GM10266 (cell line): ENCODE measurements at regions not wholly inside any gene's neighbourhood (a gene's known extent, or its start where the extent isn't known, plus 50 kb on each side); places are given as distances from the start of the nearest gene placed in this dataset.

Source experiments
- DNase-seq: peaks from one replicate; pipeline ENCODE4 v3.0.0; 2012; ENCODE audit errors: extremely low spot score
- TF ChIP-seq, protein P1 (sequence below): IDR thresholded peaks from 2 replicates; pipeline ENCODE4 v1.5.1; 2012; ENCODE audit warnings: mild to moderate bottlenecking, low read depth; ENCODE audit not compliant: control insufficient read depth, insufficient read depth; ENCODE audit errors: missing control alignments

DNA sequence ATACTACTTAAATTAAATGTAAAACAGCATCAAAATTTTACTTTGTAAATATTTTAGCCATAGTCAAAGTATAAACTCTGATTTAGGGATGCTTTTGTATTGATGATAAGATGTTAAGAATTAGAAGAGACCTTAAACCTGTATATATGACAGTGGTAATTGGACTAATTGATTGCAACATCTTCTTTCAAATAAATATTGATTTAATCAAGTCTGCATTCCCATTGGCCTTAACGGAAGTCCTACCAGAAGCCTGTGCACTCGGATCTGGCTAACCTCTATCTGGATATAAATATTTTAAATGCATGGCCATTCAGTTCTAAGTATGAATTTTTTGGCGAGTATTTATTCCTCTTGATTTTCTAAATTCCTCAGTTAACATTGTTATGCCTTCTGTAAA, 856.1 kb downstream of the USP25 start:
- no peak for DNase-seq
- TF ChIP-seq, protein P1, sequence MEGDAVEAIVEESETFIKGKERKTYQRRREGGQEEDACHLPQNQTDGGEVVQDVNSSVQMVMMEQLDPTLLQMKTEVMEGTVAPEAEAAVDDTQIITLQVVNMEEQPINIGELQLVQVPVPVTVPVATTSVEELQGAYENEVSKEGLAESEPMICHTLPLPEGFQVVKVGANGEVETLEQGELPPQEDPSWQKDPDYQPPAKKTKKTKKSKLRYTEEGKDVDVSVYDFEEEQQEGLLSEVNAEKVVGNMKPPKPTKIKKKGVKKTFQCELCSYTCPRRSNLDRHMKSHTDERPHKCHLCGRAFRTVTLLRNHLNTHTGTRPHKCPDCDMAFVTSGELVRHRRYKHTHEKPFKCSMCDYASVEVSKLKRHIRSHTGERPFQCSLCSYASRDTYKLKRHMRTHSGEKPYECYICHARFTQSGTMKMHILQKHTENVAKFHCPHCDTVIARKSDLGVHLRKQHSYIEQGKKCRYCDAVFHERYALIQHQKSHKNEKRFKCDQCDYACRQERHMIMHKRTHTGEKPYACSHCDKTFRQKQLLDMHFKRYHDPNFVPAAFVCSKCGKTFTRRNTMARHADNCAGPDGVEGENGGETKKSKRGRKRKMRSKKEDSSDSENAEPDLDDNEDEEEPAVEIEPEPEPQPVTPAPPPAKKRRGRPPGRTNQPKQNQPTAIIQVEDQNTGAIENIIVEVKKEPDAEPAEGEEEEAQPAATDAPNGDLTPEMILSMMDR = no peak

DNA sequence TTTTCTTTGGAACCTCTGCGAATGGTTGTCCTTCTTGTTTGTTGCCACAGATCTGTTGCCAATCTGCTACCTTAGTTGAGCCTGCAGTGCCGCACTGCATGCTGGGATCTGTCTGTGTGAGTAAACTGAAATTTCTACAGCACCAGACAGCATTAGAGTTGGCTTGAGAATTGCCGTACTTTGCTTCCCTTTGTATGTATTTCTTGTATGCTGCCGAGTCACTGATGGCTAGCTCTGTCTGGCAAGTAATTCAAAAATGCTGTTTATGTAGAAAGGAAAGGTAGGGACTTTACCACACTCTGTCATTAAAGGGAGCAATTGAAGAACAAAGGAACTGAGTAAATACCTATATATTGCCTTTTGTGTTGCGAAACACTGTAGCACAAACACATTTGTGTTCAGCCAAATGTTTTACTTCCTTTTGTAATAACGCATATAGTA, 857.4 kb downstream of the USP25 start:
- no peak for DNase-seq

DNA sequence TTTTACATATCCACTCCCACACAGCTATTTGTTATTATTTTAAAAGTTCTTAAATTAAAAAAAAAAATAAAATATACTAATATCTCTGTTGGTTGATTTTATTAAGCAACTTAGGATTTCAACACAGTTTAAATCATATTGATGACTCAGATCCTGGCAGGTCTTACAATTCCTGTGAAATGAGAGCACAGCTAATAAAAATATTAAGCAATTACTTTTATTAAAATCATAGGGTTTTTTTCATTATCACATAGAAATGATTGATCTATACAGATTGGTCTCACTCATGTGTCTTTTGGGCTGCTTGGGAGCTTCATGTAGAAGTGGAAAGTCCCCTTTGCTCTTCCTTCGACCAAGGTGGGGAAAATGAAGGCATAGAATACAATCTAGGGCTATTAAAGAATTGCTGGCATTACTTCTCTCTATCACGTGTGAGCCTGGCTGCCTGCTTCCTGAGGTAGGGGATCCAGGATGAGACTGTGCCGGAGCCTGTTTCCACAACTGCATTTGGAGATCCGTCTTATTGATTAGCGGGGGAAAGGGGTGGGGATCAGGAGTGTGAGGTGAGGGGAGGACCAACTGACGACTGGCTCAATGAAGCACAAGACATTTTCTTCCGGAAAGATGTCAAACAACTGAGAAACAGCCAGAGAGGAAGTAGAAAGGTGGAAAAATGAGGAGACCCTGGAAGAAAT, 858.0 kb downstream of the USP25 start:
- no peak for DNase-seq
- TF ChIP-seq, protein P1 = no peak

More for the DNA sequence above, 857.4 kb downstream of the USP25 start:
- TF ChIP-seq, protein P1 = no peak

DNA sequence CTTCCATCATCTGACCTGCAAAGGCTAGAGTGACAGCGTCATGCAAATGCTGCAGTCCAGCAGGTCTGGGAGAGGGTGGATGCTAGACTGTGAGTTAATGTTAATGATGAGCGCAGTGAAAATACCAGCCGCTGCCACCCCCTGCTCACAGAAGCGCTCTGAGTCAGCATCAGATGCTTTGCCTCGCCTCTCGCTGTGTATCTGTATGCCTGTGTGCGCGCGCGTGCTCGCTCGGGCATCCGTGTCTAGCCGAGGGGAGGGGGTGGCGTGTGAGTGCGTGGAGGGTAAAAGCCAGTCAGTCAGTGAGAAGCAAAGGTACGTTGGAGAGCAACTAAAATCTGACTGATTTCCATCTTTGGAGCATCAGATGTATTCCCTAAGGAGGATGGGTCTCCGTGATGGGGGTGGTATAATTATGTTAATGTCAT, 858.7 kb downstream of the USP25 start:
- TF ChIP-seq, protein P1 = no peak
- DNase-seq = no peak

DNA sequence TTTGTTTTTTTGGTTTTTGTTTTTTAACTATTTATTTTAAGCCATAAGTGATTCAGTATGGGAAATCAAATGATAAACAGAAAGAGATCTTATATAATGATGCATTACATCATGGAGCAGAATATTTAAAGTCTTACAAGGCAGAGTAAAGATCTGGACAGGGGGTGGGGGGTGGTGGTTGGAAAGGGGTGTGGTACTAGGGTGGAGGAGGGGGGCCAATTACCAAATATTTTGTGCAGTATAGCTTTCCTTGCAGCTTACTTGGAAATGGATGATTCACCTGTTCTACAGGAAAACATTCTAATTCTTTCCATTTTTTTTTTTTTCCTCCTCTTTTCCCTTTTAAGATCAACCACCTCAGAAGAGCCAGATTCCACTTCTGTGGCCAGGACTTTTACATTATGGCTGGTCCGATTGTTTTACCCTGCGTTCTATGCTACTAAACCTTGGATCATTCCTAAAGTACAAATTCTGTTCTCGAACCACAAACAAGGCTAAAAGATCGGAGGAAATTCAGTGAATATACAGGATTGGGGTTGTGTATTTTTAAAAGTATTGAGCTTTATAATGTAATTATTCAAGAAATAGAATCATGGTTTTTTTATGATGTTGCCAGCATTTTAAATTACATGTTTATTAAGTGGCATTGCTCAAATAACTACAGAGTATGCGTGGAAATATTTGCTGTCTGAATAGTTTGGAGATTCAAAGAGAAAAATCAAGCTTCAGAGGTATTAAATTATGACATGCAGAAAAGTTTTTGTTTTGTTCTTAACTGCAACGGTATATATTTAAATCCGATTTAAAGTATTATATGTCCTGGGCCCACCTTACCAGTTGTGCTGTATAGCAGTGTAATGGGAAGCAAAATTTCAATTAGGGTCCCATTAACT, 859.5 kb downstream of the USP25 start:
- DNase-seq = no peak

DNA sequence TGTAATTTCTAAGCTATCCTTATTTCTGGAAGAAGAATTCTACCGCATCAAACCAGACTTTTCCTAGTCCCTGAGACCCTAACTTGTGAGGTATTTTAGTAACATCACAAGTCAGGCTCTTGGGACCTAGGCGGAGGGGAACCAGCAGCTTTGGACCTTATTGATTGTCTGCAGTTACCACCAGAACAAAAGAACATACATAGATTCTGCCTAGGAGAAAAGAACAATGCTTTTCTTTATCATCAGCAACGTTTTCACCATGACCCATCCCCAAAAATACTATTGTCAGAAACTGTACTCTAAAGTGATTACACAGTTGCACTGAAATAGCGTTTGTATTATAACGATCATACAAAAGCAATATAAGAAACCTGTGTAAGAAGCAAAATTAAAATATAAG, 860.4 kb downstream of the USP25 start:
- TF ChIP-seq, protein P1 = no peak
- DNase-seq = no peak

More for the DNA sequence above, 859.5 kb downstream of the USP25 start:
- TF ChIP-seq, protein P1 = no peak

DNA sequence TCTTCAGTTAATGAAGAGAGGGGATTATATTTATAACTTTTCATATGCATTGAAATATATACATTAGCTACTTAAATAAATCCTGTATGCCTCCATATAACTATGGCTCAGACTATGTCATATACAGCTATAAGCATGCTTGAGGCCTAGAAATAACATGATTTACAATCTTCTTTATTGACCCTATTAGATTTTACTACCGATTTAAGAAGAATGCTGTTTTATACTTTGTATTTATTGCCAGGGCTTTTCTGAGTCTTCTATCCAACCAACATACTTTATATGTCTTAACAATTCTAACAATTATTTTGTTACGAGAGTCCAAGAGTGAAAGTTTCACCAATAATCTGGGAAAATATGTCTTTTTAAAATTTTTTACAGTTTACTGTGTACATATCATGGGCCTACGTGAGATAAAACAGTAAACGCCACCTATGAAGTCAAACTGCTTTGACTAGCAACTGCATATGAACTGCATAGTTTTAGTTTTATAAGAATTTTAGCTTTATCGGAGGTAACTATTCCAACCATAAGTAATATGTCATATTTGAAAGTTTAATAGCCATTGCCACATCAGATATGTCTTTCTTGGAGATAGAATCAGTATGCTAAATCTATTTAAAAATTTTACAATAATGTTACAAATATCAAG, 861.0 kb downstream of the USP25 start:
- DNase-seq = no peak
- TF ChIP-seq, protein P1 = no peak
